ENCODE measurements at regions not wholly inside any gene's neighbourhood (a gene's known extent, or its start where the extent isn't known, plus 50 kb on each side); places are given as distances from the start of the nearest gene placed in this dataset.

DNA sequence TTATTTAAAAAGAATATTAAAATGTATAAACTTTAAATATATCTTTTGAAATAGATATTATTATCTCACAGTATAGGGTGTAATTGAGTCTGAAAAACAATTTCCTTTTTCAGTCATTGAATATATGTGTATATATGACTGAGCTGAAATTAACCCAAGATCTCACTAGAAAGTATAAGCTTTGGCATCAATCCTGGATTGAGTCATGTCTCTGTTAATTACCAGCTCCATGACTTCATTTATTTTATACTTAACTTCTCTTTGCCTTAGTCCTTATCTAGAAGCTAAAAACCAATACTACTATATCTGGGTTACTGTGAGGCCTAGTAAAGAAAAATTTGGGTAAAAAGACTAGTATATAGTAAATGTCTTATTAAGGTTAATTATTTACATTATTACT is 1020.3 kb downstream of the LRFN5 start (continued):
- no peak for TF ChIP-seq ZNF136 (CRISPR knock-in tag; IDR thresholded peaks at IDR 0.05; ENCODE audit: low read depth)
- TF ChIP-seq, protein P1, sequence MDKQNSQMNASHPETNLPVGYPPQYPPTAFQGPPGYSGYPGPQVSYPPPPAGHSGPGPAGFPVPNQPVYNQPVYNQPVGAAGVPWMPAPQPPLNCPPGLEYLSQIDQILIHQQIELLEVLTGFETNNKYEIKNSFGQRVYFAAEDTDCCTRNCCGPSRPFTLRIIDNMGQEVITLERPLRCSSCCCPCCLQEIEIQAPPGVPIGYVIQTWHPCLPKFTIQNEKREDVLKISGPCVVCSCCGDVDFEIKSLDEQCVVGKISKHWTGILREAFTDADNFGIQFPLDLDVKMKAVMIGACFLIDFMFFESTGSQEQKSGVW (CRISPR knock-in tag; IDR thresholded peaks at IDR 0.05; ENCODE audit: borderline replicate concordance), result no peak
- TF ChIP-seq, protein P2, sequence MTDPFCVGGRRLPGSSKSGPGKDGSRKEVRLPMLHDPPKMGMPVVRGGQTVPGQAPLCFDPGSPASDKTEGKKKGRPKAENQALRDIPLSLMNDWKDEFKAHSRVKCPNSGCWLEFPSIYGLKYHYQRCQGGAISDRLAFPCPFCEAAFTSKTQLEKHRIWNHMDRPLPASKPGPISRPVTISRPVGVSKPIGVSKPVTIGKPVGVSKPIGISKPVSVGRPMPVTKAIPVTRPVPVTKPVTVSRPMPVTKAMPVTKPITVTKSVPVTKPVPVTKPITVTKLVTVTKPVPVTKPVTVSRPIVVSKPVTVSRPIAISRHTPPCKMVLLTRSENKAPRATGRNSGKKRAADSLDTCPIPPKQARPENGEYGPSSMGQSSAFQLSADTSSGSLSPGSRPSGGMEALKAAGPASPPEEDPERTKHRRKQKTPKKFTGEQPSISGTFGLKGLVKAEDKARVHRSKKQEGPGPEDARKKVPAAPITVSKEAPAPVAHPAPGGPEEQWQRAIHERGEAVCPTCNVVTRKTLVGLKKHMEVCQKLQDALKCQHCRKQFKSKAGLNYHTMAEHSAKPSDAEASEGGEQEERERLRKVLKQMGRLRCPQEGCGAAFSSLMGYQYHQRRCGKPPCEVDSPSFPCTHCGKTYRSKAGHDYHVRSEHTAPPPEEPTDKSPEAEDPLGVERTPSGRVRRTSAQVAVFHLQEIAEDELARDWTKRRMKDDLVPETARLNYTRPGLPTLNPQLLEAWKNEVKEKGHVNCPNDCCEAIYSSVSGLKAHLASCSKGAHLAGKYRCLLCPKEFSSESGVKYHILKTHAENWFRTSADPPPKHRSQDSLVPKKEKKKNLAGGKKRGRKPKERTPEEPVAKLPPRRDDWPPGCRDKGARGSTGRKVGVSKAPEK (CRISPR knock-in tag; IDR thresholded peaks at IDR 0.05; ENCODE audit: borderline replicate concordance), result no peak

DNA sequence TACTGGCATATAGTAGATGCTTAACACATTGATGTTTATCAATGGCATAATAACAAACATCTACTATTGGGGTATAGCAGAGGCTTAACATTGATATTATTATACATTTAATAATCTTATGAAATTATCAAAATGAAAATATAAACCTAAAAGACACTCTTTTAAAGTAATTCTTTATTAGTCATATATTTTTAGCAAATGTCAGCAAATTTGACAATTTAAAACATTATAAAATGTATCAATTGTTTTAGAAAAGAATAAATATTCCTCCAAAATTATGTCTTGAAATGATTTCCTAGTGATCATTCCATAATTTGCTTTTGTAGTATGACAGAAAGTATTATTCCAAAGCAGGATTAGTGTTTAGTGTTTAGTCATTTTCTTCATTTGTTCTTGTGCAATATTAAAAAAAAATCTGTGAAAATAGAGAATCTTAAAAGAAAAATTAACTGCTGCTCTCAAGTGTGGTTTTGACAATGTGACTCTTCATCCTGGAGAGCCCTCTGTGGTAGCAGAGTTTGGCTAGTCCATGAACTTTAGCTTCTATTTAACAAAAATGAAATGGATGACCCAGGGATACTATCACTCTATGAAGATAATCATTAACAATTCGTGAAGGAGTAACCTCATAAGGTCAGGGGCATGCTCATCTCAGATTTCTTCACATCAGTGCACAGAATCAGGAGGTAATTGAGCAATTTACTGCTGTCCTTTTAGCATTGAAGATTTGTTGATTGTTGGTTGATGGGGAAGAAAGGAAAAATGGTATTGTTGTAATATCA is 1018.5 kb downstream of the LRFN5 start:
- ChIA-PET CTCF (ENCODE audit: low intra/inter-chr PET ratio, low total read pairs) (no interaction called here), POLR2A (no interaction called here)
- intact Hi-C loops (cut with micrococcal nuclease; ENCODE audit: unreplicated experiment), result no loop called here
- H3K36me3 ChIP-seq (replicated peaks in 1 of 2; ENCODE audit: control insufficient read depth in 1 of 2, insufficient read depth in 2 of 2, low read length in 2 of 2), result no peaks in the 10 kb centered on the region
- TF ChIP-seq SCMH1 (CRISPR knock-in tag; IDR thresholded peaks at IDR 0.05; ENCODE audit: borderline replicate concordance) (no peak), MAFF (IDR thresholded peaks at IDR 0.05; ENCODE audit: low read depth, low read length) (peak; percentile 92), MAFK (conservative IDR thresholded peaks at IDR 0.05 in 1 of 2, IDR thresholded peaks at IDR 0.05 in 1 of 2; ENCODE audit: low read length in 2 of 2) (peak; percentile 81 to 97)
- BruUV-seq (replicated peaks), result no TSS peak
- no peak for FAIRE-seq
- H3K9me3 ChIP-seq (ENCODE audit: low read length), result peaks cover 81% of the 10 kb centered on the region
- no peaks in the 10 kb centered on the region for H3K79me2 ChIP-seq (ENCODE audit: insufficient read depth, low read length)
- H3K9ac ChIP-seq (ENCODE audit: insufficient read depth, low read depth, low read length), result no peak overlapping the region
- no peaks in the 10 kb centered on the region for H3K4me1 ChIP-seq (ENCODE audit: insufficient read depth, low read length)
- H3K4me2 ChIP-seq (ENCODE audit: low read depth, low read length), result no peak overlapping the region
- H3K27me3 ChIP-seq (ENCODE audit: control insufficient read depth in 1 of 2, insufficient read depth in 2 of 2, low read length in 2 of 2), result no peaks in the 10 kb centered on the region
- no peak overlapping the region for H3K27ac ChIP-seq (ENCODE audit: extremely low read length, insufficient read depth, low read length)
- no peak for DNase-seq (ENCODE audit: low spot score)
- no peak overlapping the region for H3K4me3 ChIP-seq (replicated peaks in 1 of 3; ENCODE audit: insufficient read depth in 1 of 3, low read depth in 2 of 3, low read length in 3 of 3)
- in situ Hi-C loops (cut with HindIII; ENCODE audit: extremely low pct_ligation_motif_present, low pct_unique_long_range_greater_than_20kb), result no loop called here
- 0% methylated on average over 1 of the region's 1 CpG for WGBS (ENCODE audit: low lambda C conversion rate)
- no peaks in the 10 kb centered on the region for H4K20me1 ChIP-seq (ENCODE audit: insufficient read depth, low read length)
- no peak overlapping the region for H2AFZ ChIP-seq (ENCODE audit: low read length)
- peak; percentile 54 for ATAC-seq
